Calu3 (cell line): ENCODE measurements at regions not wholly inside any gene's neighbourhood (a gene's known extent, or its start where the extent isn't known, plus 50 kb on each side); places are given as distances from the start of the nearest gene placed in this dataset.

Experiments
- BruUV-seq: library from RNA; stranded (reverse); fragments of 400-500 nt; replicated peaks from 2 replicates; lab custom pipeline; 2021; lab: Mats Ljungman, UMichigan
- CTCF ChIA-PET: fragments of 300-600 bp; sonication (Branson Sonifier 250); formaldehyde crosslinking; loops from one replicate; lab custom pipeline; 2022; ENCODE audit warnings: antibody characterized with exemption; lab: Charles Lee
- DNase-seq: peaks from one replicate; pipeline ENCODE4 v3.0.0; 2022
- H3K27ac Mint-ChIP-seq: one replicate; pipeline ENCODE4 v1.8.0; 2022; ENCODE audit warnings: mixed read lengths; ENCODE audit not compliant: unreplicated experiment
- H3K27me3 Mint-ChIP-seq: one replicate; pipeline ENCODE4 v1.8.0; 2022; ENCODE audit warnings: mixed read lengths; ENCODE audit not compliant: unreplicated experiment
- H3K36me3 Mint-ChIP-seq: one replicate; pipeline ENCODE4 v1.8.0; 2022; ENCODE audit warnings: mild to moderate bottlenecking, moderate library complexity, mixed read lengths; ENCODE audit not compliant: insufficient read depth, unreplicated experiment
- H3K4me1 Mint-ChIP-seq: one replicate; pipeline ENCODE4 v1.8.0; 2022; ENCODE audit warnings: mild to moderate bottlenecking, low read depth, mixed read lengths; ENCODE audit not compliant: unreplicated experiment
- H3K4me3 Mint-ChIP-seq: one replicate; pipeline ENCODE4 v1.8.0; 2022; ENCODE audit warnings: mild to moderate bottlenecking, low read depth, moderate library complexity, mixed read lengths; ENCODE audit not compliant: unreplicated experiment
- H3K9me3 Mint-ChIP-seq: one replicate; pipeline ENCODE4 v1.8.0; 2022; ENCODE audit warnings: low read depth, mixed read lengths; ENCODE audit not compliant: unreplicated experiment
- intact Hi-C: fragments of 100-400 bp; cut with micrococcal nuclease; formaldehyde crosslinking; loops from one replicate; pipeline ENCODE4 v1.10.0; 2022; ENCODE audit not compliant: unreplicated experiment
- TF ChIP-seq, protein P1 (sequence below): fragments of 200-600 bp; IDR thresholded peaks from one replicate; pipeline ENCODE4 v1.8.0; 2022; ENCODE audit warnings: antibody characterized with exemption; ENCODE audit not compliant: unreplicated experiment

GRCh38 chr11:112485280-112485679, 224.6 kb upstream of the PLET1 start:
- CTCF ChIA-PET = interaction anchor here (1.1 kb wide), 1 partner anchor 11 kb away, joined by 3 read pairs; no protein-coding TSS in a partner anchor
- Mint-ChIP-seq H3K27ac (no peak overlapping the region), H3K36me3 (no peaks in the 10 kb centered on the region), H3K27me3 (peaks cover 46% of the 10 kb centered on the region), H3K9me3 (no peaks in the 10 kb centered on the region), H3K4me3 (no peak overlapping the region), H3K4me1 (no peaks in the 10 kb centered on the region)
- DNase-seq = no peak
- TF ChIP-seq, protein P1, sequence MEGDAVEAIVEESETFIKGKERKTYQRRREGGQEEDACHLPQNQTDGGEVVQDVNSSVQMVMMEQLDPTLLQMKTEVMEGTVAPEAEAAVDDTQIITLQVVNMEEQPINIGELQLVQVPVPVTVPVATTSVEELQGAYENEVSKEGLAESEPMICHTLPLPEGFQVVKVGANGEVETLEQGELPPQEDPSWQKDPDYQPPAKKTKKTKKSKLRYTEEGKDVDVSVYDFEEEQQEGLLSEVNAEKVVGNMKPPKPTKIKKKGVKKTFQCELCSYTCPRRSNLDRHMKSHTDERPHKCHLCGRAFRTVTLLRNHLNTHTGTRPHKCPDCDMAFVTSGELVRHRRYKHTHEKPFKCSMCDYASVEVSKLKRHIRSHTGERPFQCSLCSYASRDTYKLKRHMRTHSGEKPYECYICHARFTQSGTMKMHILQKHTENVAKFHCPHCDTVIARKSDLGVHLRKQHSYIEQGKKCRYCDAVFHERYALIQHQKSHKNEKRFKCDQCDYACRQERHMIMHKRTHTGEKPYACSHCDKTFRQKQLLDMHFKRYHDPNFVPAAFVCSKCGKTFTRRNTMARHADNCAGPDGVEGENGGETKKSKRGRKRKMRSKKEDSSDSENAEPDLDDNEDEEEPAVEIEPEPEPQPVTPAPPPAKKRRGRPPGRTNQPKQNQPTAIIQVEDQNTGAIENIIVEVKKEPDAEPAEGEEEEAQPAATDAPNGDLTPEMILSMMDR = no peak
- no TSS peak for BruUV-seq
- intact Hi-C loops = no loop called here

DNA sequence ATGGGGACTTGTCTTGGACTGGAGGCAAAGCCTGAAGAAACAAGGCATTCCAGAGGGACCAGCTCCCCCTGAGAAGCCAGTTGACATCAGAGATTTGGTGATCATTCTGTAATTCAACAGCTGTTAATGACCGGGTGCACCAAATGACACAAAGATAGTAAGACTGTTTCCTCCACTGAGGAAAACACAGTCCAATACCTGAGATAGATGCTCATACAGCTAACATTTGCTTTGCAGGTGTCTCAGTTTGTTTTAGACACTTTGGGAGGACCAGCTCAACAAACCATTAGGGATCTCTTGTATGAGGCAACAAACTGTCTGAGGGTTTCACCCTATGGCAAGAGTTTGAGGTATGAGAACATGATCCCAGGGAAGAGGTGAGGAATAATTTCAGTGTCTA, 237.2 kb upstream of the PLET1 start:
- Mint-ChIP-seq H3K27ac (no peak overlapping the region), H3K27me3 (peaks cover 8% of the 10 kb centered on the region), H3K4me3 (no peak overlapping the region), H3K36me3 (no peaks in the 10 kb centered on the region), H3K9me3 (no peaks in the 10 kb centered on the region), H3K4me1 (no peaks in the 10 kb centered on the region)
- TF ChIP-seq, protein P1 = no peak
- CTCF ChIA-PET = no interaction called here
- no peak for DNase-seq
- BruUV-seq = no TSS peak
- intact Hi-C loops = no loop called here

DNA sequence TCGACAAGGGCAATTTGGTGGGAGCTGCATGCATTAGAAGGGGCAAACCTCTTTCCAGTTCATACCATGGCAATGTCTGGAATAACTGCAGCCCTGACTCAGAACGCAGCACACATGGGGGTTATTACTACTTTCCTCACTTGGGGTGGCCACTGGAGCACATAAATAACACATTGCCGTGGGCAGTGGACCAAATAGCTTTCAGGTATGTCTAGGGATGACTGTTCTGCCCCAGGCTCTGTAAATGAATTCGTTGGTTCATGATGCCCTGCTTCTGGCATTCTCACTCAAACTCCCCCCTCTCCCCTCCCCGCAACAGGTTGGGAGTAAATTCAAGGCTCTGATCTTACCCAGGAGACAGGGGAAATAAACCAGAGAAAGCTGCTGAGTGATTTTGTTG, 238.0 kb upstream of the PLET1 start:
- intact Hi-C loops = no loop called here
- no peaks in the 10 kb centered on the region for H3K4me1 Mint-ChIP-seq
- no peak overlapping the region for H3K27ac Mint-ChIP-seq
- no peaks in the 10 kb centered on the region for H3K36me3 Mint-ChIP-seq
- no peak for DNase-seq
- H3K4me3 Mint-ChIP-seq = no peak overlapping the region
- CTCF ChIA-PET = no interaction called here
- H3K27me3 Mint-ChIP-seq = peaks cover 17% of the 10 kb centered on the region
- no TSS peak for BruUV-seq
- no peaks in the 10 kb centered on the region for H3K9me3 Mint-ChIP-seq
- TF ChIP-seq, protein P1 = no peak

DNA sequence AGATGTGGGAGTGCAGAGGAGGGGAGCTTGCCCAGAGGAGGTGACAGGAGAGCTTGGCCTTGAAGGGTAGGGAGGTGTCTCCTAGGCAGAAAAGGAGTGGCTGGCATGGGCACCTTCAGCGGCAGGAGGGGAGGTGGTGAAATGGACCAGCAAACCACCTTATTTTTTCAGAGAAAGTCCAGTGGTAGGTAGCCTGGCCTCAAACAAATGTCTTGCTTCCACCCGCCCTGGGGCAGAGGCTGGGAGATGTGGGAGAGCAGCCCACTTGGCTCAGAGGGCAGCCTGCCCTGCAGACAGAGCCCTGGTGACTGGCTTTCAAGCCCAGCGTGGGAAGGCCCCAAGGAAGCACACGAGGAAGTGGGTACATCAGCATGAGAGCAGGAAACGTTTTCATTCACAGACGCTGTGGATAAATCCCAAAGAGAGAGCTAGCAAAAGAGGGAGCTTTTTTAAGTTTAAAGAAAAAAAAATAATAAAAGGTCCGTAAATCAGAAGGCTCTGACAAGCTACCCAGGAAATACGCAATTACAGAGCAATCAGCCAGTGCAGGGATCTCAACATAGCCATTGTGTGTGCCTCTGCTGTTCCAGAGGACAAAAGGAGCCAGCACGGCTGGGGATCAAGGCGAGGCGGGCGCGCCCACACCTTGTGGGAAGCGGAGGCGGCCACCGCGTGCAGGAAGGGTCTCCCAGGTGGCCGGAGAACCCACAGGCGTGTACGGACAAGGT, 238.7 kb upstream of the PLET1 start:
- Mint-ChIP-seq H3K9me3 (no peaks in the 10 kb centered on the region), H3K36me3 (no peaks in the 10 kb centered on the region), H3K4me1 (no peaks in the 10 kb centered on the region), H3K27ac (no peak overlapping the region), H3K4me3 (no peak overlapping the region), H3K27me3 (peaks cover 19% of the 10 kb centered on the region)
- DNase-seq = no peak
- TF ChIP-seq, protein P1 = no peak
- intact Hi-C loops = no loop called here
- BruUV-seq = no TSS peak
- CTCF ChIA-PET = no interaction called here
